GM21529 (cell line): ENCODE measurements at regions not wholly inside any gene's neighbourhood (a gene's known extent, or its start where the extent isn't known, plus 50 kb on each side); places are given as distances from the start of the nearest gene placed in this dataset.
"Not testable (repeated sequence)": the region's sequence is repeated elsewhere in the genome, so short reads cannot be mapped to it uniquely, and the experiment has no call there.

Experiments used
- ATAC-seq: cut with Tn5 transposase; IDR thresholded peaks from one replicate; pipeline ENCODE4 v1.9.1; 2021; ENCODE audit not compliant: unreplicated experiment

- no peak for ATAC-seq
Measured at GRCh38 chr1:189530162-189530561, 947.5 kb downstream of the BRINP3 start.

- ATAC-seq: no peak
Measured at GRCh38 chr1:189538271-189538670, 939.4 kb downstream of the BRINP3 start.

DNA sequence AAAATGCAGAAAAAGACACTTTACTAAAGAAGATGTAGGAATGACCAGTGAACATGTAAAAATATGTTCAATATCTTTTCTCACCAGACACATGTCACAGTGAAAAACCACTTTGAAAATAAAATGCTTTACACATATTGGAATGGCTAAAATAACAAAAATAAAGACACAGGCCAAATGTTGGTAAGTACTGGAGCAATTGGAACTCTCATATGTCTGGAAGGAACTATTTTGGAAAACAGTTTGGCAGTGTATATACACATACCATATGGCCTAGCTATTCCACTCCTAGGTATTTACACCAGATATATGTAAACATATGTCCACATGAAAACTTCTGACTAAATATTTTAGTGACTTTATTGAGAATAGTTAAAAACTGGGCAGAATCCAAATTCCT, 927.2 kb downstream of the BRINP3 start:
- no peak for ATAC-seq

DNA sequence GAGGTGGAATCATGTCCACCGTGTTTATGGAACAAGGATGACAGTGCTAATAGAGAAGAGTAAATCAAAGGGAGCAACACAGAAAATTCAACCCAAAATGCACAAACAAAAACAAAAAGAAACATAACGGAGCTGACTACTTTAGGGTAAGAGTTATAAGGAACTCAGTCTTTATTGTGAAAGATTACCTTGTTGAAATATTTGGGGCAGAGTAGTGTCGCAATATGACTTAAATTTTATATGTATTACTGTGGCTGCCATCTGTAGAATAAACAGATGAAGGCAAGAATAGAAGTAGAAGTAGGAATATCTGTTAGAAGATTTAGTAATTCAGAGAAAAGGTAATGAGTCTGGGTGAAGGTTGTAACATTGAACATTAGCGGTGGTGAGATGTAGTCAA, 913.9 kb downstream of the BRINP3 start:
- no peak for ATAC-seq

DNA sequence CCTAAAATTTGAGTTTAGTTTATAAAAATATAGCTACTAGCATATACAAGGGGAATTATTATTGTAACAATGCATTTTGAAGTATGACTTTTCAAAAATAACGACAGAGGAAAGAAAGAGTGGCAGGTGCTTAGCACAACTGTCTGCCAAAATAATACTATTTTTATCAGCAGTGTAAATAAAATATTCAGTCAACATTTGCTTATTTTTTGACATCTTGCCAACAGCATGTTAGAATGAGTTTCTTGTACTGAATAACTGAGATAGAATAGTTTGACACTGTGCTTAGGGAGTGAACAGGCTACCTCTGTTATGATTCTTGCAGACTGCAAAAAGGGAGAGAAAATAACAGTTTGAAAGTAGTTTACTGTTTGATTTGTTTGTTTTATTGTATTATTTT, 909.8 kb downstream of the BRINP3 start:
- no peak for ATAC-seq

GRCh38 chr1:189596197-189596596, 881.5 kb downstream of the BRINP3 start:
- no peak for ATAC-seq

- no peak for ATAC-seq
Measured at GRCh38 chr1:189597083-189597482, 880.6 kb downstream of the BRINP3 start.

- ATAC-seq: no peak
Measured at GRCh38 chr1:189605226-189605625, 872.4 kb downstream of the BRINP3 start.

DNA sequence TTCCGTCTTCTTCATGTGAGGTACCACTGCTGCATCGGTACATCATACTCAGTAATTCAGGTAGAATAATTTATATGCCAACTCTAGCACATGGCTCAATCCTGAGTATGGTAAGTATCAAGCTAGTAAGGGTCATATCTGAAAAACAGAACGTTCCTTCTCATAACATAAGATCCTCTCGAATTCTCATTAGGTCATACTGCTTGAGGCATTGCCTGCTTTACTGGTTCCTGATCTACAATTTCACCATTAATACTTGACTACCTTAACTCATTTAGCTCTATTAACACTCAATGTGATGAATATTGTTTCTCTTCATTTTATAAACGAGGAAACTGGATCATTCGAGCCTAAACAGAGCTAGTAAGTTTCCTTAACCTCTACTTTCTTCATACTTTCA, 871.6 kb downstream of the BRINP3 start:
- no peak for ATAC-seq

DNA sequence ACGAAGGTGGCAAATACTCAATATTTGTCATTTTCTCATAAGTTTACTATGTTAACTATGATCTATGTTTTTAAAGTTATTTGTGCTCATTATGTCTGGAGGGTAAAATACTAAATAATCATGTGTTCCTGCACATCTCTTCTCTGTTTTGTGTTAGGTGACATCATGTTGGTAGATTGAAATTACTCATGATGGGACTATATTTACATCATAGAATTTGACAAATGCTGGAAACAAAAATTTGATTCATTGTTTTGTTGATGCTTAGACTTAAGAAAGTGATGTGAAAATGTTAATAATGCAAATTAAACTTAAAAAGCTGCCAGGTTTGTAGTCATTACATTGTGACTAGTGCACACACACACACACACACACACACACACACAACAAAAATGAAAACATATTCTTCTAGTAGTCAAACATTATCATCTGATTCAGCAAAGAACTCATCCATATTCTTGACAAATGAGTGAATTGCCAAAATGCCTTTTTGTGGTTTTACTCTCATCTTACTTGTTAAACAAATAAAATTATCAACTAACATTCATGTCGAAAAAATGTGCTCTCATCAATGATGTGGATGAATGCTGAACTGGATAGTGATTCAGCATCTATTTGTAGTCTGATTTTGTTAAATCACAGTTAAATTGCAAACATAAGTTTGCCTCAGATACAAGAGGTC, 870.7 kb downstream of the BRINP3 start:
- ATAC-seq: no peak

GRCh38 chr1:189607477-189608096, 870.1 kb downstream of the BRINP3 start:
- ATAC-seq: no peak

DNA sequence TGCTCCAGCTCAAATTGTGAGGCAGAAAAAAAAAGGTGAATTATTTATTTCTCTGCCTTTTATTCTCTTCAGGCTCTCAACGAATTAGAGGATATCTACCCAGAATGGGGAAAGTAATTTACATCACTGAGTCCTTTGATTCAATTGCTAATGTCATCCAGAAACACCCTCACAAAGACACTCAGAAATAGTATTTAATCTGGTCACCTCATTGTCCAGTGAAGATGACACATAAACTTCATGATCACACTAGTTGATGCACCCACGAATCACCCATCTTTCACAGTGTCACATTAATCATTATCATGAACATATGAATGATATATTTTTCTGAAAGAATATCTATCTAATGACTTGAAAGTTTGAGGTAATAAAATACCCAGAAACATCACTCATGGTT, 868.5 kb downstream of the BRINP3 start:
- ATAC-seq: no peak

- ATAC-seq: no peak
Measured at GRCh38 chr1:189616893-189617292, 860.8 kb downstream of the BRINP3 start.

DNA sequence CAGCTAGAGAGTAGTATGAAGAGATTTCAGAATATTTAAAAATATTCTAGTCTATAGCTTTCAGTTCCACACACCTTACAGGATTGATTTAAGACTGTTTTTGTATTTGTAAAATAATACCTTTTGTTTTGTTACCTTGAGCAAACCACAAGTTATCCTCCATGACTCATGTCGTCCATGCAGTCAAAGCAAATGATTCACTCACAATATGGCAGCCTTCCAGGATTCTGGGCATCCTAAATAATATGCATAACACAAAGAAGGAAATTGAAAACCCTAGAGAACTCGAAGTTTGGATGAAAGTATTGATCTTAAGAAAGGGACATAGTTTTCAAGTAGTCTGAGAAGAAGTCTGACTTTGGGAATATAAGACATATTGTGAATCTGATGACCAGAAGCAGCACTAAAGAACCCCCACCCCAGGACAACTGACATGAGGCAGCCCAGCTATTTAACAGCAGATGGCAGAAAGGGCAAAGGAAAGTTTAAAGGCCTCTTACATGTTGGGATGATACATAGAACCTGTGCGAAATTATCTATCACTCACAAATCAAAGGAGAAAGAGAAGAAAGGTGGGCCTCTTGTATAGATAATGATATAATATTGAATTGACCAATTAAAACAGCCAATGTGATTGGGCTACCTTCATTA, 857.9 kb downstream of the BRINP3 start:
- no peak for ATAC-seq

DNA sequence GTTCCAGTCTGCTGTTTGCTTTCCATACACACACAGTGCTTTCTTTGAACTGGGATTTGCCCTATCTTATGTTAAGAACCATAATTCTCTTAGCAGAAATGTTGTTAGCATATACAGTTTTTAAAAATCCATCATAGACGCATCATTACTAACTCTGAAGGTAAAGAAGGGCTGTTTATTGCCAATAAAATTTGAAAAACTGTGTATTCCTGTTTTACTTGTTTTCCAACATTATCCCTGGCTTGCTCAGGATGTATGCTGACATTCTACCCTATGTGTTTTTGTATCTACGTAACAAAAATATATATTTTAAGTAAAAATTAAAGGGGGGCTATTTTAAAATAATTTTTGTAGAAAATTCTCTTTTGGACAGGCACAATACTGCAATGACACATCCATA, 857.2 kb downstream of the BRINP3 start:
- no peak for ATAC-seq

GRCh38 chr1:189623336-189623735, 854.3 kb downstream of the BRINP3 start:
- ATAC-seq: no peak

- no peak for ATAC-seq
Measured at GRCh38 chr1:189627427-189627826, 850.2 kb downstream of the BRINP3 start.

GRCh38 chr1:189628857-189629256, 848.8 kb downstream of the BRINP3 start:
- ATAC-seq: no peak

DNA sequence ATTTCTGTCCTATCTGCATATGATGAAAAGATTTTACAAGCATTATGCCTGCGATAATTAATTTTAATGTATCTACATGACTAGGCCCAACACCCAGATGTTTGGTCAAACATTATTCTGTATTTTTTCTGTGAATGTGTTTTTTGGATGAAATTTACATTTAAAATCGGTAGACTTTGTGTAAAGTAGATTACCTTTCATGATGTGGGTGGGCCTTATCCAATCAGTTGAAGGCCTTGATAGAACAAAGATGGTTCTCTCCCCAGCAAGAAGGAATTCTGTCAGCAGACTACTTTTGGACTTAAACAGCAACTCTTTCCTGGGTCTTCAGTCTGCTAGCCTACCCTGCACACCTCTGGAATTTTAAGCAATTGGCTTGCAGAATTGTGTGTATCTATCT, 844.0 kb downstream of the BRINP3 start:
- no peak for ATAC-seq

DNA sequence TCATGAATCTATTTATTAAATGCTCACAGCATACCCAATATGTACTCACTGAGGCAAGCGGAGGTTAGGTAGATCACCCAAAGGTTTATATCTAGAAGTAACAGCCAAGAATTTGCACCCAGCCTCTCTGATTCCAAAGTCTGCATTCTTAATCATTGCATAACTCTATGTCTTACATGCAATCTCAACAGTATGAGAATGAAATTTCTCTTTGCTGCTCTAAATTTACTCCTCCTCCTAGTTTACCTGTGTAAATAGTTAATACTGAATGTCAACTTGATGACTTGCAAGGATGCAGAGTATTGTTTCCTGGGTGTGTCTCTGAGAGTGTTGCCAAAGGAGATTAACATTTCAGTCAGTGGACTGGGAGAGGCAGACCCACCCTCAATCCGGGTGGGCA, 840.6 kb downstream of the BRINP3 start:
- no peak for ATAC-seq

- ATAC-seq: not testable (repeated sequence)
Measured at GRCh38 chr1:189644156-189644555, 833.5 kb downstream of the BRINP3 start.

DNA sequence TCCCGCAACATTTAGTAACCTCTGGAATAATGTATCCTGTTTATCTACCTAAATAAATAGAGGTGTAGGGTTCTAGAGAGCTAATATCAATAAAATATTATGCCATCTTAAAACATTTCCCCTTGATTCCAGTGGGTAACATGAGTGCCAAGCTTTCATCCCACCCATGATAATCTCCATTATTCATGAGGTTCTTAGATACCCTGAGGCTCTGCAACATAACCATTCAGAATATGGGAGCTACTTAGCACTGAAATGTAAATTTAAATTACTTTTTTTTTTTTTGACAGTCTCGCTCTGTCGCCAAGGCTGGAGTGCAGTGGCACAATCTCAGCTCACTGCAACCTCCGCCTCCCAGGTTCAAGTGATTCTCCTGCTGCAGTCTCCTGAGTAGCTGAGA, 832.7 kb downstream of the BRINP3 start:
- ATAC-seq: no peak
